Esophagus squamous epithelium (tissue), 5 donors: ENCODE measurements at regions not wholly inside any gene's neighbourhood (a gene's known extent, or its start where the extent isn't known, plus 50 kb on each side); places are given as distances from the start of the nearest gene placed in this dataset.

Experiments
- DNase-seq: peaks from one replicate; lab custom pipeline; 2025; lab: John Stamatoyannopoulos, UW
- H3K27ac ChIP-seq, 4 donors: fragments of 200-600 bp; sonication (generic); one replicate each; pipeline ENCODE4 v1.5.1; 2016 to 2019; ENCODE audit warnings: mild to moderate bottlenecking in 1 of 4
- H3K27me3 ChIP-seq, 4 donors: fragments of 200-600 bp; sonication (generic); 1 replicate in 3 of 4; 2 replicates in 1 of 4; pipeline versions ENCODE4 v1.5.1 to v1.6.0; 2017 to 2021; ENCODE audit warnings: antibody characterized with exemption in 1 of 4
- H3K36me3 ChIP-seq, 3 donors: fragments of 200-600 bp; sonication (generic); one replicate each; pipeline ENCODE4 v1.5.1; 2016 to 2019
- H3K4me1 ChIP-seq, 3 donors: fragments of 200-600 bp; sonication (generic); one replicate each; pipeline ENCODE4 v1.5.1; 2017 to 2019
- H3K4me3 ChIP-seq, 4 donors: fragments of 200-600 bp; sonication (generic); 1 replicate in 3 of 4; 2 replicates in 1 of 4; pipeline ENCODE4 v1.5.1; 2016 to 2019; ENCODE audit warnings: mild to moderate bottlenecking in 2 of 4, moderate library complexity in 1 of 4
- H3K9me3 ChIP-seq, 3 donors: fragments of 200-600 bp; sonication (generic); one replicate each; pipeline ENCODE4 v1.5.1; 2016 to 2019
- POLR2A ChIP-seq, 4 donors: fragments of 450-650 bp; IDR thresholded peaks; one replicate each; pipeline ENCODE4 v1.6.1; 2017; ENCODE audit warnings: antibody characterized with exemption in 4 of 4, mild to moderate bottlenecking in 4 of 4, moderate library complexity in 3 of 4
- WGBS, 2 donors: methylation state at CpG; one replicate each; pipeline ENCODE4 v1.1.5; 2018; 5-methylcytosine and 5-hydroxymethylcytosine counted together
- intact Hi-C: fragments of 100-400 bp; cut with DNase I; formaldehyde crosslinking; loops from one replicate; pipeline ENCODE4 v1.15.0; 2022
- TF ChIP-seq, protein P1 (sequence below), 6 experiments: fragments of 450-650 bp in 4 of 6; fragments of 200-600 bp in 2 of 6; sonication (generic) in 2 of 6; IDR thresholded peaks; one replicate each; pipeline ENCODE4 v1.5.1; 2016 to 2019; ENCODE audit warnings: antibody characterized with exemption in 6 of 6, mild to moderate bottlenecking in 4 of 6, moderate library complexity in 4 of 6
- donor health status: DM: yes; HTN: yes; CAD: no.

GRCh38 chr6:10128721-10129120, 286.2 kb downstream of the TFAP2A start:
- no peak for TF ChIP-seq POLR2A (IDR thresholded peaks at IDR 0.05)
- TF ChIP-seq, protein P1, sequence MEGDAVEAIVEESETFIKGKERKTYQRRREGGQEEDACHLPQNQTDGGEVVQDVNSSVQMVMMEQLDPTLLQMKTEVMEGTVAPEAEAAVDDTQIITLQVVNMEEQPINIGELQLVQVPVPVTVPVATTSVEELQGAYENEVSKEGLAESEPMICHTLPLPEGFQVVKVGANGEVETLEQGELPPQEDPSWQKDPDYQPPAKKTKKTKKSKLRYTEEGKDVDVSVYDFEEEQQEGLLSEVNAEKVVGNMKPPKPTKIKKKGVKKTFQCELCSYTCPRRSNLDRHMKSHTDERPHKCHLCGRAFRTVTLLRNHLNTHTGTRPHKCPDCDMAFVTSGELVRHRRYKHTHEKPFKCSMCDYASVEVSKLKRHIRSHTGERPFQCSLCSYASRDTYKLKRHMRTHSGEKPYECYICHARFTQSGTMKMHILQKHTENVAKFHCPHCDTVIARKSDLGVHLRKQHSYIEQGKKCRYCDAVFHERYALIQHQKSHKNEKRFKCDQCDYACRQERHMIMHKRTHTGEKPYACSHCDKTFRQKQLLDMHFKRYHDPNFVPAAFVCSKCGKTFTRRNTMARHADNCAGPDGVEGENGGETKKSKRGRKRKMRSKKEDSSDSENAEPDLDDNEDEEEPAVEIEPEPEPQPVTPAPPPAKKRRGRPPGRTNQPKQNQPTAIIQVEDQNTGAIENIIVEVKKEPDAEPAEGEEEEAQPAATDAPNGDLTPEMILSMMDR (IDR thresholded peaks at IDR 0.05) = no peak
- Histone ChIP-seq H3K27ac (no peak overlapping the region), H3K27me3 (no peaks in the 10 kb centered on the region), H3K4me1 (no peaks in the 10 kb centered on the region), H3K4me3 (no peak overlapping the region), H3K9me3 (no peaks in the 10 kb centered on the region), H3K36me3 (no peaks in the 10 kb centered on the region)
- DNase-seq = no peak
- WGBS, 2 donors = 82 to 88% methylated on average over 4 of the region's 4 CpGs
- intact Hi-C loops = no loop called here

GRCh38 chr6:10122164-10122563, 292.7 kb downstream of the TFAP2A start:
- Histone ChIP-seq H3K9me3 (no peaks in the 10 kb centered on the region), H3K36me3 (no peaks in the 10 kb centered on the region), H3K27ac (no peak overlapping the region), H3K4me1 (no peaks in the 10 kb centered on the region), H3K4me3 (no peak overlapping the region), H3K27me3 (no peaks in the 10 kb centered on the region)
- 60 to 64% methylated on average over 1 of the region's 1 CpG for WGBS, 2 donors
- intact Hi-C loops = no loop called here
- DNase-seq = no peak
- no peak for TF ChIP-seq POLR2A (IDR thresholded peaks at IDR 0.05)

- H3K4me3 ChIP-seq = no peak overlapping the region
- TF ChIP-seq POLR2A (IDR thresholded peaks at IDR 0.05) = no peak
- TF ChIP-seq, protein P1 (IDR thresholded peaks at IDR 0.05) = no peak
- H3K36me3 ChIP-seq = no peaks in the 10 kb centered on the region
- H3K4me1 ChIP-seq = no peaks in the 10 kb centered on the region
- DNase-seq = no peak
- intact Hi-C loops = no loop called here
- H3K9me3 ChIP-seq = no peaks in the 10 kb centered on the region
- H3K27ac ChIP-seq = no peak overlapping the region
- peaks cover 0 to 16% (median 0%) of the 10 kb centered on the region in 4 donors for H3K27me3 ChIP-seq
- 42 to 55% methylated on average over 8 to 18 of the region's 28 CpGs for WGBS, 2 donors
Observed at GRCh38 chr6:10112871-10113549, 301.9 kb downstream of the TFAP2A start.

- TF ChIP-seq POLR2A (IDR thresholded peaks at IDR 0.05) = no peak
- TF ChIP-seq, protein P1 (IDR thresholded peaks at IDR 0.05) = no peak
- no peak for DNase-seq
- intact Hi-C loops = no loop called here
- no peak overlapping the region for H3K27ac ChIP-seq
- H3K27me3 ChIP-seq = peaks cover 0 to 16% (median 0%) of the 10 kb centered on the region in 4 donors
- WGBS, 2 donors = 64 to 76% methylated on average over 6 to 7 of the region's 7 CpGs
- H3K4me3 ChIP-seq = no peak overlapping the region
- H3K9me3 ChIP-seq = no peaks in the 10 kb centered on the region
- H3K4me1 ChIP-seq = no peaks in the 10 kb centered on the region
- H3K36me3 ChIP-seq = no peaks in the 10 kb centered on the region
Observed at GRCh38 chr6:10111975-10112374, 302.9 kb downstream of the TFAP2A start.

- H3K4me3 ChIP-seq = no peak overlapping the region
- no peak overlapping the region for H3K27ac ChIP-seq
- no peaks in the 10 kb centered on the region for H3K9me3 ChIP-seq
- H3K27me3 ChIP-seq = no peaks in the 10 kb centered on the region
- intact Hi-C loops = no loop called here
- peaks cover 0 to 34% (median 0%) of the 10 kb centered on the region in 3 donors for H3K4me1 ChIP-seq
- whole genome bisulfite sequencing, 2 donors = 61 to 84% methylated on average over 4 of the region's 4 CpGs
- DNase-seq = no peak
- no peak for TF ChIP-seq POLR2A (IDR thresholded peaks at IDR 0.05)
- TF ChIP-seq, protein P1 (IDR thresholded peaks at IDR 0.05) = no peak
- no peaks in the 10 kb centered on the region for H3K36me3 ChIP-seq
Observed at GRCh38 chr6:10101551-10102252, 313.2 kb downstream of the TFAP2A start.
